Activated CD8-positive, alpha-beta T cell treated with anti-CD3 and anti-CD28 coated beads, Interleukin-2, amount 10 ng/mL, durations not matched to agents 7 days and 5 days (primary cell): ENCODE measurements at regions not wholly inside any gene's neighbourhood (a gene's known extent, or its start where the extent isn't known, plus 50 kb on each side); places are given as distances from the start of the nearest gene placed in this dataset.

Experiments used
- ATAC-seq: fragments of 150-1000 bp; cut with Tn5 transposase; one replicate; pipeline ENCODE4 v1.10.0; 2021; ENCODE audit warnings: moderate library complexity
- CTCF ChIA-PET: fragments of 350-600 bp; sonication (Branson Sonifier 250); formaldehyde crosslinking; loops from one replicate; lab custom pipeline; 2021; ENCODE audit warnings: antibody characterized with exemption; lab: Charles Lee
- POLR2A ChIA-PET: fragments of 350-600 bp; sonication (Branson Sonifier 250); formaldehyde crosslinking; loops from one replicate; lab custom pipeline; 2021; ENCODE audit warnings: antibody characterized with exemption; lab: Charles Lee
- DNase-seq: peaks from one replicate; pipeline ENCODE4 v3.0.0-alpha.2; 2020
- H3K27ac Mint-ChIP-seq: one replicate; pipeline ENCODE4 v1.8.0; 2021; ENCODE audit warnings: mild to moderate bottlenecking, mixed read lengths
- H3K27me3 Mint-ChIP-seq: one replicate; pipeline ENCODE4 v1.8.0; 2021; ENCODE audit warnings: low read depth, mixed read lengths
- H3K36me3 Mint-ChIP-seq: one replicate; pipeline ENCODE4 v1.8.0; 2021; ENCODE audit warnings: low read depth, mixed read lengths
- H3K4me1 Mint-ChIP-seq: one replicate; pipeline ENCODE4 v1.8.0; 2021; ENCODE audit warnings: low read depth, mixed read lengths
- H3K4me3 Mint-ChIP-seq: one replicate; pipeline ENCODE4 v1.8.0; 2021; ENCODE audit warnings: mild to moderate bottlenecking, mixed read lengths
- H3K9me3 Mint-ChIP-seq: one replicate; pipeline ENCODE4 v1.8.0; 2022; ENCODE audit warnings: mixed read lengths; ENCODE audit not compliant: insufficient read depth

GRCh38 chr20:11564491-11564890 lies 353.2 kb upstream of the BTBD3 start:
- H3K36me3 Mint-ChIP-seq: no peaks in the 10 kb centered on the region
- CTCF ChIA-PET: no interaction called here
- H3K9me3 Mint-ChIP-seq: no peaks in the 10 kb centered on the region
- H3K4me1 Mint-ChIP-seq: no peaks in the 10 kb centered on the region
- no peaks in the 10 kb centered on the region for H3K27me3 Mint-ChIP-seq
- no peak overlapping the region for H3K27ac Mint-ChIP-seq
- no peak for ATAC-seq
- no peak for DNase-seq
- POLR2A ChIA-PET: no interaction called here
- no peak overlapping the region for H3K4me3 Mint-ChIP-seq

- H3K27ac Mint-ChIP-seq: no peak overlapping the region
- H3K36me3 Mint-ChIP-seq: no peaks in the 10 kb centered on the region
- ChIA-PET CTCF (no interaction called here), POLR2A (interaction anchor here (0.6 kb wide), 1 partner anchor 127 kb away, joined by 3 read pairs; no protein-coding TSS in a partner anchor)
- no peak for ATAC-seq
- H3K4me1 Mint-ChIP-seq: no peaks in the 10 kb centered on the region
- no peaks in the 10 kb centered on the region for H3K27me3 Mint-ChIP-seq
- DNase-seq: no peak
- no peak overlapping the region for H3K4me3 Mint-ChIP-seq
- H3K9me3 Mint-ChIP-seq: no peaks in the 10 kb centered on the region
Measured at GRCh38 chr20:11569163-11569562, 348.5 kb upstream of the BTBD3 start.

- Mint-ChIP-seq H3K36me3 (no peaks in the 10 kb centered on the region), H3K27me3 (no peaks in the 10 kb centered on the region), H3K4me3 (no peak overlapping the region), H3K9me3 (no peaks in the 10 kb centered on the region), H3K27ac (no peak overlapping the region), H3K4me1 (no peaks in the 10 kb centered on the region)
- CTCF ChIA-PET: no interaction called here
- DNase-seq: no peak
- POLR2A ChIA-PET: no interaction called here
- no peak for ATAC-seq
Measured at GRCh38 chr20:11573507-11573906, 344.2 kb upstream of the BTBD3 start.

DNA sequence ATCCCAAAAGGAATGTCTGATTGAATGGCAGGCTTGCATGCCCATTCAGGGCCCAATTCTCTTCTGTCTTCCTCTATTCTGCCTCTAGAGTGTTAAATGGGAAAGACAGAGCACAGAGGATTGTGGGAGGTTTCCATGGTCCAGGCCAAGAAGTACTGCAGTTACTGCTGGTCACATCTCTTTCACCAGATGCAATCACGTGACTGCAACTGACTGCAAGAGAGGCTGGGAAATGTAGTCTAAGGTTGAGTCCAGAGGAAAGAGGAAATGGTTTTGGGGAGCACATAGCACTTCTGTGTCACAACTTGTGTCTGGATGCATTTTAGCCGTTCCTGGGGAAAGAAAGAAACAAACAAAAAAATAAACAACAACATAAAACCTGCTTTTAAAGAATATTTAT lies 336.4 kb upstream of the BTBD3 start:
- DNase-seq (no peak), ATAC-seq (no peak)
- Mint-ChIP-seq H3K36me3 (no peaks in the 10 kb centered on the region), H3K27me3 (no peaks in the 10 kb centered on the region), H3K4me1 (no peaks in the 10 kb centered on the region), H3K4me3 (no peak overlapping the region), H3K27ac (no peak overlapping the region), H3K9me3 (no peaks in the 10 kb centered on the region)
- ChIA-PET POLR2A (no interaction called here), CTCF (no interaction called here)

DNA sequence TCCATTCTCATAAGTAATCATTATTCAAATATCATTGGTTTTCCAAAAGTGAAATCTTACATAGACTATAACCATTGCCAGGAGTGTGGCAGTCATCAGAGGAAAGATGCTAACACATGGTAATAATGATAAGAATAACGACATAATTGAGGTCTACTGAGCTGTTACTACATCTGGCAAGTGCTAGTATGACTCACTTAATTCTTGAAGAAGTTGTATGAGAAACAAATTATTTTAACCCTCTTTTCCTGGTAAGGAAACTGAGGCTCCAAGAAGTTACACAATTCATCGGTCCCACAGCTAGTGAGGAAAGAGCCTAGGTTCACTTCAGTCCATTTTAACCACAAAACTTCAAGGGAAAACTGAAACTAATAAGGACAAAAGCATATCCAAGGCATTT lies 335.6 kb upstream of the BTBD3 start:
- H3K36me3 Mint-ChIP-seq: no peaks in the 10 kb centered on the region
- no peaks in the 10 kb centered on the region for H3K9me3 Mint-ChIP-seq
- no peak overlapping the region for H3K4me3 Mint-ChIP-seq
- H3K27ac Mint-ChIP-seq: no peak overlapping the region
- ATAC-seq: no peak
- H3K4me1 Mint-ChIP-seq: no peaks in the 10 kb centered on the region
- POLR2A ChIA-PET: no interaction called here
- DNase-seq: no peak
- CTCF ChIA-PET: no interaction called here
- H3K27me3 Mint-ChIP-seq: no peaks in the 10 kb centered on the region

DNA sequence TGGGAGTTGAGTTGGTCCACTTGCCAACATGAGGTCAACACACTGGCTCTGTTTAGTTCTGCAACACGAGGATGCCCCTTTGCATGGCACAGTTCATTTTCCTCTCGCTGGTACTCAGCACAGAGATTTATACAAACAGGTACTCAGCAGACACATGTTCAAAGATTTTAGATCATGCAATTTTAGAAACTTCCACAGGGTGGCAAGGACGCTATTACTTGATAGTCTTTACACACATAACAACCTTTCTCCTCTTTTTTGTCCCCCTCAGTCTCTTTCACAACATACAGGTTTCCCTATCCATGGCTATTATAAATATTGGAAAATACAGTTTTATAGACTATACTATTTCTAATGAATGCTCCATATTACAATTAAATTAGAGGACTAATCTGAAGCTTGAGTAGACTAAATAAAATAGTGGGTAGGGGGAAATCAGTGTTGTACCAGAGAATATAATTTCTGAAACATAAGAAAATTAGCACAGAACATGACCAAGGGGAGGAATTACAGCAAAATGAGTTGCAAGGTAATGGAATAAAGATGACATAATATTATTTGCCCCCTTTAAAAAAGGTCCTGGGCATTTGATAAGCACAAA lies 331.8 kb upstream of the BTBD3 start:
- Mint-ChIP-seq H3K4me3 (no peak overlapping the region), H3K9me3 (peaks cover 3% of the 10 kb centered on the region), H3K36me3 (no peaks in the 10 kb centered on the region), H3K27ac (no peak overlapping the region), H3K27me3 (no peaks in the 10 kb centered on the region), H3K4me1 (no peaks in the 10 kb centered on the region)
- ChIA-PET POLR2A (no interaction called here), CTCF (no interaction called here)
- DNase-seq (no peak), ATAC-seq (no peak)

DNA sequence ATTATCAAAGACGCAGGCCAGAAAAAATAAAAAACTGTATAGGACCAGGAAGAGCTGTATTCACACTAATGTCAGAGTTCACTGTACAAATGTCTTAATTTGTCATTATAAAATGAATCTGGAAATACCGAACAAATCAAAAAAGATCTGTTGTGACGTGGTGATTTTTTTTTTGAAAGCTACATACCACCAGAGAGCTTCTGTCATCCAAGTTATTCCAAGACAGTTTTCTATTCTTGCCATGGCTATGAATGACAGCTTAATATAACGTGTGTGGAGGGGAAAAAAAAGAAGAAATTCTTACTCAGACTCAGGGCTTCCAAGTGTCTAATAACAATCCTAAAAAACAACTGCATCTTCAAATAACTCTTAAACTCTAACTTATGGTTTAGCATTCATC lies 328.8 kb upstream of the BTBD3 start:
- Mint-ChIP-seq H3K36me3 (no peaks in the 10 kb centered on the region), H3K4me3 (no peak overlapping the region), H3K9me3 (peaks cover 11% of the 10 kb centered on the region), H3K27ac (no peak overlapping the region), H3K4me1 (no peaks in the 10 kb centered on the region), H3K27me3 (no peaks in the 10 kb centered on the region)
- ATAC-seq (no peak), DNase-seq (no peak)
- ChIA-PET CTCF (interaction anchor here (0.7 kb wide), 1 partner anchor 301 kb away, joined by 3 read pairs; no protein-coding TSS in a partner anchor), POLR2A (no interaction called here)

DNA sequence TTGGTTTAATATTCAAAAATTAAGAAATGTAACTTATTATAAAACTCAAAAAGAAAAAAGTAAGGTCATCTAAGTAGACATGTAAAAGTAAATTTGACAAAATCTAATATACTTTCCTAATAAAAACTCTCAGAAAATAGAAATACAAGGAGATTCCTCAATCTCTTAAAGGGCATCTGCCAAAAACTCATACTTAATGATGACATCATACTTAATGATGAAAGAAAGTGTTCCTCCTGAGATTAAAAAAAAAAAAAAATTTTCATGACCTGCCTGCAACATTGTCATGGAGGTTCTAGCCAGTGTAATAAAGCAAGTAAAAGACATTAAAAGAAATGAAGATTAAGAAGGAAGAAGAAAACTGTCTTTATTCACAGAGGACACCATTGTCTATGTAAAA lies 325.7 kb upstream of the BTBD3 start:
- H3K4me1 Mint-ChIP-seq: no peaks in the 10 kb centered on the region
- H3K9me3 Mint-ChIP-seq: peaks cover 11% of the 10 kb centered on the region
- POLR2A ChIA-PET: no interaction called here
- H3K36me3 Mint-ChIP-seq: no peaks in the 10 kb centered on the region
- DNase-seq (no peak), ATAC-seq (no peak)
- CTCF ChIA-PET: no interaction called here
- no peak overlapping the region for H3K4me3 Mint-ChIP-seq
- H3K27ac Mint-ChIP-seq: no peak overlapping the region
- no peaks in the 10 kb centered on the region for H3K27me3 Mint-ChIP-seq

- Mint-ChIP-seq H3K4me1 (no peaks in the 10 kb centered on the region), H3K36me3 (no peaks in the 10 kb centered on the region), H3K27ac (no peak overlapping the region), H3K4me3 (no peak overlapping the region), H3K9me3 (peaks cover 7% of the 10 kb centered on the region), H3K27me3 (no peaks in the 10 kb centered on the region)
- no peak for ATAC-seq
- ChIA-PET CTCF (no interaction called here), POLR2A (no interaction called here)
- no peak for DNase-seq
Measured at GRCh38 chr20:11604339-11604738, 313.4 kb upstream of the BTBD3 start.

DNA sequence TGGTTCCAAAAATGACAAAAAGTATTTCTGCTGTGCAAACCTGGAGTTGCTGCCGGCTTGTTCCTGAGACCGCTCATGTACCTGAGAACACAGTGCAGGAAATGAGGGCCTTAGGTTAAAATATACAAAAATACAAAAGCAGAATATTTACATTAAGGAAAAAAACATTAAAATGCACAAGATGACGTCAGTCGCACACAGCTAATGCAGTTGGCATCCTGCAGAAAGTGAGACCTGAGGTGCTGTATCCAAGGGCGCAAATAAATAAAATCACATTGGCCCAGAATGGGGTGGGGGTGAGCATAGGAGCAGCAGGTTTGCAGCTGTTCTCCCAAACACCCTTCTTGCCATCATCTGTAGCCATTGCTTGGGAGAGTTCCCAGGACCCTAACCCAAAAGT lies 310.6 kb upstream of the BTBD3 start:
- CTCF ChIA-PET: no interaction called here
- Mint-ChIP-seq H3K27ac (no peak overlapping the region), H3K27me3 (no peaks in the 10 kb centered on the region), H3K4me3 (no peak overlapping the region), H3K4me1 (no peaks in the 10 kb centered on the region), H3K36me3 (no peaks in the 10 kb centered on the region), H3K9me3 (peaks cover 10% of the 10 kb centered on the region)
- POLR2A ChIA-PET: no interaction called here
- no peak for DNase-seq
- ATAC-seq: no peak

DNA sequence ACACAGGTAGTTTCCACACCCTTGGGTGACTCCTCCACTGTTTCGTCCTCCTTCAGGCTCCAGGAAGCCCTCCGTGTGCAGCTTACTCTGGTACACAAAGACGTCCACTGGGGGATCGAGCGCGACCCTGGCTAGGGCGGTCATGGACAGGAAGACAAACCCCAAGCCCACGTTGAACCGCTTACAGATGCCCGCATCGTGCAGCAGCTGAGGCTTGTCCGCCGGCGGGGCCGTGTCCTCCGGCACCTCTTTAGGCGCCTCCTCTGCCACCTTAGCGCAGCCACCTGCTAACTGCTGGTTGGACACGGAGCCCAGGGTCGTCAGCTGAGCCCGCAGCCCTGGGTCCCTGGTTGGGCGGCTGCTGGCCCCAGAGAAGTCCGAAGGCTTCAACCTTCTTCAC lies 309.0 kb upstream of the BTBD3 start:
- ChIA-PET CTCF (no interaction called here), POLR2A (no interaction called here)
- no peak for ATAC-seq
- Mint-ChIP-seq H3K27ac (no peak overlapping the region), H3K4me1 (no peaks in the 10 kb centered on the region), H3K36me3 (no peaks in the 10 kb centered on the region), H3K4me3 (no peak overlapping the region), H3K9me3 (peaks cover 10% of the 10 kb centered on the region), H3K27me3 (no peaks in the 10 kb centered on the region)
- no peak for DNase-seq

DNA sequence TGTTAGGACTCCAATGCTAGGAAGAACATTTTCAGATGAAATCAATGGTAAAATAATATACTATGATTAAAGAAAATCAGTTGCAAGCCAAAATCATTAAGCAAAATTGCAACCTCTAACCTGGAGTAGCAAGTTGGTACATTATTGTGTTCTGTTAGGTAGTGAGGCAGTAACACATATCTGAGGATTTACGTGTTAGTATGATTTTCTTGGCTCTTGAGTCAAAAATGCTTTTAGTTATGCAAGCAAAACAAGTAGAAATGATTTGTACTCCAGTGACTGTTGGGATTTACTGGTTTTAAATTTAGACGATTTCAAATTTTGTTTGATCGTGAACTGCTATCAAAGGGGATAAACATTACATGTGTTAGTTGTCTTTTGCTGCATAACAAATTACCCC lies 293.0 kb upstream of the BTBD3 start:
- Mint-ChIP-seq H3K4me3 (no peak overlapping the region), H3K4me1 (no peaks in the 10 kb centered on the region), H3K27ac (no peak overlapping the region), H3K9me3 (no peaks in the 10 kb centered on the region), H3K27me3 (no peaks in the 10 kb centered on the region), H3K36me3 (no peaks in the 10 kb centered on the region)
- ChIA-PET POLR2A (no interaction called here), CTCF (no interaction called here)
- ATAC-seq (no peak), DNase-seq (no peak)

- ChIA-PET CTCF (no interaction called here), POLR2A (no interaction called here)
- DNase-seq (no peak), ATAC-seq (no peak)
- no peaks in the 10 kb centered on the region for H3K9me3 Mint-ChIP-seq
- H3K27me3 Mint-ChIP-seq: no peaks in the 10 kb centered on the region
- no peak overlapping the region for H3K4me3 Mint-ChIP-seq
- H3K27ac Mint-ChIP-seq: no peak overlapping the region
- no peaks in the 10 kb centered on the region for H3K4me1 Mint-ChIP-seq
- no peaks in the 10 kb centered on the region for H3K36me3 Mint-ChIP-seq
Measured at GRCh38 chr20:11626551-11626950, 291.1 kb upstream of the BTBD3 start.
